HepG2 (cell line): ENCODE measurements at regions not wholly inside any gene's neighbourhood (a gene's known extent, or its start where the extent isn't known, plus 50 kb on each side); places are given as distances from the start of the nearest gene placed in this dataset.
A peak's percentile ranks its signal among the peaks of the same experiment; 100 is the strongest.

Experiments used
- ARNT2 ChIP-seq: sonication (generic); formaldehyde crosslinking; IDR thresholded peaks from 2 replicates; pipeline ENCODE4 v1.8.0; 2022; ENCODE audit warnings: mild to moderate bottlenecking, low read depth, missing genetic modification reagents, moderate library complexity
- ARNTL ChIP-seq: sonication (generic); formaldehyde crosslinking; IDR thresholded peaks from 2 replicates; pipeline ENCODE4 v1.4.0; 2020; ENCODE audit warnings: mild to moderate bottlenecking, missing genetic modification reagents
- BRD4 ChIP-seq: sonication (generic); formaldehyde crosslinking; IDR thresholded peaks from 2 replicates; pipeline ENCODE4 v1.4.0; 2020; ENCODE audit warnings: missing genetic modification reagents
- CBX5 ChIP-seq: sonication (generic); formaldehyde crosslinking; IDR thresholded peaks from 2 replicates; pipeline ENCODE4 v1.4.0; 2020; ENCODE audit warnings: missing genetic modification reagents, borderline replicate concordance
- HNRNPLL ChIP-seq: fragments of 200-400 bp; formaldehyde crosslinking; IDR thresholded peaks from 2 replicates; pipeline ENCODE4 v1.6.1; 2017; ENCODE audit warnings: mild to moderate bottlenecking, low read depth, low read length; ENCODE audit not compliant: poor library complexity, severe bottlenecking
- NFYC ChIP-seq: IDR thresholded peaks from 2 replicates; pipeline ENCODE4 v1.6.1; 2016; ENCODE audit warnings: missing genetic modification reagents, missing compliant biosample characterization
- ZNF577 ChIP-seq: sonication (generic); formaldehyde crosslinking; IDR thresholded peaks from 2 replicates; pipeline ENCODE4 v1.4.0; 2020; ENCODE audit warnings: mild to moderate bottlenecking, low read depth, missing genetic modification reagents, borderline replicate concordance
- TF ChIP-seq, protein P1 (sequence below): sonication (generic); formaldehyde crosslinking; IDR thresholded peaks from 2 replicates; pipeline ENCODE4 v1.4.0; 2020; ENCODE audit warnings: missing genetic modification reagents, borderline replicate concordance
- TF ChIP-seq, protein P2 (sequence below), 2 experiments: IDR thresholded peaks; 2 replicates each; pipeline ENCODE4 v1.6.1; 2011 to 2012; ENCODE audit warnings: low read length in 2 of 2, borderline replicate concordance in 1 of 2, low read depth in 1 of 2, mild to moderate bottlenecking in 1 of 2, moderate library complexity in 1 of 2
- TF ChIP-seq, protein P3 (sequence below): sonication (generic); formaldehyde crosslinking; IDR thresholded peaks from 2 replicates; pipeline ENCODE4 v1.4.0; 2020; ENCODE audit warnings: mild to moderate bottlenecking, missing genetic modification reagents
- TF ChIP-seq, protein P4 (sequence below): sonication (generic); formaldehyde crosslinking; IDR thresholded peaks from 2 replicates; pipeline ENCODE4 v1.5.1; 2020; ENCODE audit warnings: mild to moderate bottlenecking, missing genetic modification reagents, moderate library complexity
- TF ChIP-seq, protein P5 (sequence below): sonication (generic); formaldehyde crosslinking; IDR thresholded peaks from 2 replicates; pipeline ENCODE4 v1.5.1; 2020; ENCODE audit warnings: missing genetic modification reagents, mild to moderate bottlenecking, borderline replicate concordance
- TF ChIP-seq, protein P6 (sequence below): sonication (generic); formaldehyde crosslinking; conservative IDR thresholded peaks from 2 replicates; pipeline ENCODE4 v1.8.0; 2022; ENCODE audit warnings: low read depth, missing genetic modification reagents
- TF ChIP-seq, protein P7 (sequence below): sonication (generic); formaldehyde crosslinking; IDR thresholded peaks from 2 replicates; pipeline ENCODE4 v1.5.1; 2020; ENCODE audit warnings: mild to moderate bottlenecking, missing genetic modification reagents, borderline replicate concordance

DNA sequence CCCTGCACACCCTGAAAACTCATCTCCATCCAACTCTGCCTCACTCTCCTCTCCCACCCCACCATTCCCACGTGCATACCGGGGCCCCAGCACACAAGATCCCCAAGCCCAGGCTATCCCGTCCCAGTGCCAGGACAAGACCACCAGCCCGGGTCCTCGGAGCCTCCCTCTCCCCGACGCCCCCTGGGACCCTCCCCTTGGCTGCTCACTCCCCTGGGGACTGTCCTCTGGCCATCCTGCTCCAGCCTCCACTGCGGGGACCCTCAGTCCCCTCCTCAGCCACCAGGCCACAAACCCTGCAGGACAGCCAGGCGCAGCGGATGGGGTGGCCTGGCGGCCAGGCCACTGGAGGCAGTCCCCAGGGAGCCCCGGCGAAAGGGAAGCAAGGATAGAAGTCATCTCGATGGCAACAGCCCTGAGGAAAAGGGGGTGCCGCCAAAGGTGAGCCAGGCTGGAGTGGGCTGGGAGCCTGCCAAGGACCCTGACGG, 62.8 kb downstream of the C9orf50 start (continued):
- peak; percentile 30 for TF ChIP-seq HNRNPLL
- TF ChIP-seq, protein P1, sequence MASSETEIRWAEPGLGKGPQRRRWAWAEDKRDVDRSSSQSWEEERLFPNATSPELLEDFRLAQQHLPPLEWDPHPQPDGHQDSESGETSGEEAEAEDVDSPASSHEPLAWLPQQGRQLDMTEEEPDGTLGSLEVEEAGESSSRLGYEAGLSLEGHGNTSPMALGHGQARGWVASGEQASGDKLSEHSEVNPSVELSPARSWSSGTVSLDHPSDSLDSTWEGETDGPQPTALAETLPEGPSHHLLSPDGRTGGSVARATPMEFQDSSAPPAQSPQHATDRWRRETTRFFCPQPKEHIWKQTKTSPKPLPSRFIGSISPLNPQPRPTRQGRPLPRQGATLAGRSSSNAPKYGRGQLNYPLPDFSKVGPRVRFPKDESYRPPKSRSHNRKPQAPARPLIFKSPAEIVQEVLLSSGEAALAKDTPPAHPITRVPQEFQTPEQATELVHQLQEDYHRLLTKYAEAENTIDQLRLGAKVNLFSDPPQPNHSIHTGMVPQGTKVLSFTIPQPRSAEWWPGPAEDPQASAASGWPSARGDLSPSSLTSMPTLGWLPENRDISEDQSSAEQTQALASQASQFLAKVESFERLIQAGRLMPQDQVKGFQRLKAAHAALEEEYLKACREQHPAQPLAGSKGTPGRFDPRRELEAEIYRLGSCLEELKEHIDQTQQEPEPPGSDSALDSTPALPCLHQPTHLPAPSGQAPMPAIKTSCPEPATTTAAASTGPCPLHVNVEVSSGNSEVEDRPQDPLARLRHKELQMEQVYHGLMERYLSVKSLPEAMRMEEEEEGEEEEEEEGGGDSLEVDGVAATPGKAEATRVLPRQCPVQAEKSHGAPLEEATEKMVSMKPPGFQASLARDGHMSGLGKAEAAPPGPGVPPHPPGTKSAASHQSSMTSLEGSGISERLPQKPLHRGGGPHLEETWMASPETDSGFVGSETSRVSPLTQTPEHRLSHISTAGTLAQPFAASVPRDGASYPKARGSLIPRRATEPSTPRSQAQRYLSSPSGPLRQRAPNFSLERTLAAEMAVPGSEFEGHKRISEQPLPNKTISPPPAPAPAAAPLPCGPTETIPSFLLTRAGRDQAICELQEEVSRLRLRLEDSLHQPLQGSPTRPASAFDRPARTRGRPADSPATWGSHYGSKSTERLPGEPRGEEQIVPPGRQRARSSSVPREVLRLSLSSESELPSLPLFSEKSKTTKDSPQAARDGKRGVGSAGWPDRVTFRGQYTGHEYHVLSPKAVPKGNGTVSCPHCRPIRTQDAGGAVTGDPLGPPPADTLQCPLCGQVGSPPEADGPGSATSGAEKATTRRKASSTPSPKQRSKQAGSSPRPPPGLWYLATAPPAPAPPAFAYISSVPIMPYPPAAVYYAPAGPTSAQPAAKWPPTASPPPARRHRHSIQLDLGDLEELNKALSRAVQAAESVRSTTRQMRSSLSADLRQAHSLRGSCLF = no peak
- TF ChIP-seq, protein P2, sequence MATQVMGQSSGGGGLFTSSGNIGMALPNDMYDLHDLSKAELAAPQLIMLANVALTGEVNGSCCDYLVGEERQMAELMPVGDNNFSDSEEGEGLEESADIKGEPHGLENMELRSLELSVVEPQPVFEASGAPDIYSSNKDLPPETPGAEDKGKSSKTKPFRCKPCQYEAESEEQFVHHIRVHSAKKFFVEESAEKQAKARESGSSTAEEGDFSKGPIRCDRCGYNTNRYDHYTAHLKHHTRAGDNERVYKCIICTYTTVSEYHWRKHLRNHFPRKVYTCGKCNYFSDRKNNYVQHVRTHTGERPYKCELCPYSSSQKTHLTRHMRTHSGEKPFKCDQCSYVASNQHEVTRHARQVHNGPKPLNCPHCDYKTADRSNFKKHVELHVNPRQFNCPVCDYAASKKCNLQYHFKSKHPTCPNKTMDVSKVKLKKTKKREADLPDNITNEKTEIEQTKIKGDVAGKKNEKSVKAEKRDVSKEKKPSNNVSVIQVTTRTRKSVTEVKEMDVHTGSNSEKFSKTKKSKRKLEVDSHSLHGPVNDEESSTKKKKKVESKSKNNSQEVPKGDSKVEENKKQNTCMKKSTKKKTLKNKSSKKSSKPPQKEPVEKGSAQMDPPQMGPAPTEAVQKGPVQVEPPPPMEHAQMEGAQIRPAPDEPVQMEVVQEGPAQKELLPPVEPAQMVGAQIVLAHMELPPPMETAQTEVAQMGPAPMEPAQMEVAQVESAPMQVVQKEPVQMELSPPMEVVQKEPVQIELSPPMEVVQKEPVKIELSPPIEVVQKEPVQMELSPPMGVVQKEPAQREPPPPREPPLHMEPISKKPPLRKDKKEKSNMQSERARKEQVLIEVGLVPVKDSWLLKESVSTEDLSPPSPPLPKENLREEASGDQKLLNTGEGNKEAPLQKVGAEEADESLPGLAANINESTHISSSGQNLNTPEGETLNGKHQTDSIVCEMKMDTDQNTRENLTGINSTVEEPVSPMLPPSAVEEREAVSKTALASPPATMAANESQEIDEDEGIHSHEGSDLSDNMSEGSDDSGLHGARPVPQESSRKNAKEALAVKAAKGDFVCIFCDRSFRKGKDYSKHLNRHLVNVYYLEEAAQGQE (IDR thresholded peaks at IDR 0.05; ENCODE audit: borderline replicate concordance in 1 of 2, low read depth in 1 of 2, low read length in 2 of 2) = no peak
- TF ChIP-seq, protein P3, sequence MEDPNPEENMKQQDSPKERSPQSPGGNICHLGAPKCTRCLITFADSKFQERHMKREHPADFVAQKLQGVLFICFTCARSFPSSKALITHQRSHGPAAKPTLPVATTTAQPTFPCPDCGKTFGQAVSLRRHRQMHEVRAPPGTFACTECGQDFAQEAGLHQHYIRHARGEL (CRISPR knock-in tag) = peak; percentile 72; the same call in 1 of the 2 replicates
- no peak for TF ChIP-seq CBX5 (CRISPR knock-in tag)
- TF ChIP-seq, protein P4, sequence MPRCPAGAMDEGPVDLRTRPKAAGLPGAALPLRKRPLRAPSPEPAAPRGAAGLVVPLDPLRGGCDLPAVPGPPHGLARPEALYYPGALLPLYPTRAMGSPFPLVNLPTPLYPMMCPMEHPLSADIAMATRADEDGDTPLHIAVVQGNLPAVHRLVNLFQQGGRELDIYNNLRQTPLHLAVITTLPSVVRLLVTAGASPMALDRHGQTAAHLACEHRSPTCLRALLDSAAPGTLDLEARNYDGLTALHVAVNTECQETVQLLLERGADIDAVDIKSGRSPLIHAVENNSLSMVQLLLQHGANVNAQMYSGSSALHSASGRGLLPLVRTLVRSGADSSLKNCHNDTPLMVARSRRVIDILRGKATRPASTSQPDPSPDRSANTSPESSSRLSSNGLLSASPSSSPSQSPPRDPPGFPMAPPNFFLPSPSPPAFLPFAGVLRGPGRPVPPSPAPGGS (CRISPR knock-in tag) = no peak
- TF ChIP-seq ARNT2 (CRISPR knock-in tag) = 0 out of 2 replicates have a peak, but pooled peaks have one; percentile 6
- no peak for TF ChIP-seq ARNTL (CRISPR knock-in tag)
- TF ChIP-seq ZNF577 (CRISPR knock-in tag) = no peak
- TF ChIP-seq, protein P5, sequence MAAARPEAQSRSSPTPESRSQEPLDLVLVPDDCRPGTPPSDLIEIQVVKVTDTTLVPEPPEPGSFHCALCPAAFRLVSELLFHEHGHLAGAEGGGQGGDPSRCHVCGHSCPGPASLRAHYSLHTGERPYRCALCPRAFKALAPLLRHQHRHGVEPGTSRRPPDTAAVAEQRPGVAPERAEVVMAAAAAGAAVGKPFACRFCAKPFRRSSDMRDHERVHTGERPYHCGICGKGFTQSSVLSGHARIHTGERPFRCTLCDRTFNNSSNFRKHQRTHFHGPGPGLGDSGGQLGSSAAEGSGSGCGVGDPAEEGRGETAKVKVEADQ (CRISPR knock-in tag) = no peak
- TF ChIP-seq NFYC = no peak
- no peak for TF ChIP-seq BRD4 (CRISPR knock-in tag)
- TF ChIP-seq, protein P6, sequence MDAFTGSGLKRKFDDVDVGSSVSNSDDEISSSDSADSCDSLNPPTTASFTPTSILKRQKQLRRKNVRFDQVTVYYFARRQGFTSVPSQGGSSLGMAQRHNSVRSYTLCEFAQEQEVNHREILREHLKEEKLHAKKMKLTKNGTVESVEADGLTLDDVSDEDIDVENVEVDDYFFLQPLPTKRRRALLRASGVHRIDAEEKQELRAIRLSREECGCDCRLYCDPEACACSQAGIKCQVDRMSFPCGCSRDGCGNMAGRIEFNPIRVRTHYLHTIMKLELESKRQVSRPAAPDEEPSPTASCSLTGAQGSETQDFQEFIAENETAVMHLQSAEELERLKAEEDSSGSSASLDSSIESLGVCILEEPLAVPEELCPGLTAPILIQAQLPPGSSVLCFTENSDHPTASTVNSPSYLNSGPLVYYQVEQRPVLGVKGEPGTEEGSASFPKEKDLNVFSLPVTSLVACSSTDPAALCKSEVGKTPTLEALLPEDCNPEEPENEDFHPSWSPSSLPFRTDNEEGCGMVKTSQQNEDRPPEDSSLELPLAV (CRISPR knock-in tag) = no peak
- TF ChIP-seq, protein P7, sequence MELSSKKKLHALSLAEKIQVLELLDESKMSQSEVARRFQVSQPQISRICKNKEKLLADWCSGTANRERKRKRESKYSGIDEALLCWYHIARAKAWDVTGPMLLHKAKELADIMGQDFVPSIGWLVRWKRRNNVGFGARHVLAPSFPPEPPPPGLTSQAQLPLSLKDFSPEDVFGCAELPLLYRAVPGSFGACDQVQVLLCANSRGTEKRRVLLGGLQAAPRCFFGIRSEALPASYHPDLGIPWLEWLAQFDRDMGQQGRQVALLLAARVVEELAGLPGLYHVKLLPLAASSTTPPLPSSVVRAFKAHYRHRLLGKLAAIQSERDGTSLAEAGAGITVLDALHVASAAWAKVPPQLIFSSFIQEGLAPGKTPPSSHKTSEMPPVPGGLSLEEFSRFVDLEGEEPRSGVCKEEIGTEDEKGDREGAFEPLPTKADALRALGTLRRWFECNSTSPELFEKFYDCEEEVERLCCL (CRISPR knock-in tag) = peak; percentile 64; the same call in 1 of the 2 replicates
